AG04450 (cell line): ENCODE measurements at regions not wholly inside any gene's neighbourhood (a gene's known extent, or its start where the extent isn't known, plus 50 kb on each side); places are given as distances from the start of the nearest gene placed in this dataset.

Source experiments
- CTCF ChIA-PET: fragments of 300-600, 350-600 bp; formaldehyde crosslinking; extraction: SDS; loops from one replicate; lab custom pipeline; 2022; ENCODE audit warnings: antibody characterized with exemption, inconsistent platforms; lab: Charles Lee
- POLR2A ChIA-PET: fragments of 350-600 bp; formaldehyde crosslinking; extraction: SDS; loops from one replicate; lab custom pipeline; 2021; ENCODE audit warnings: antibody characterized with exemption, inconsistent platforms; lab: Yijun Ruan, JAX
- DNase-seq: peaks from one replicate; pipeline ENCODE4 v3.0.0-alpha.2; 2011; ENCODE audit warnings: low read depth, low spot score
- H3K27ac ChIP-seq: one replicate; pipeline ENCODE4 v1.5.1; 2012; ENCODE audit warnings: low read depth, low read length, control low read depth
- H3K27me3 ChIP-seq: one replicate; pipeline ENCODE4 v1.6.0; 2012; ENCODE audit warnings: low read length; ENCODE audit not compliant: control insufficient read depth, insufficient read depth
- H3K4me3 ChIP-seq: 2 replicates; pipeline ENCODE4 v1.5.1; 2011; ENCODE audit warnings: mild to moderate bottlenecking, low read depth, low read length, control low read depth
- H3K9me3 ChIP-seq: 2 replicates; pipeline ENCODE4 v1.5.1; 2012; ENCODE audit warnings: low read length; ENCODE audit not compliant: control insufficient read depth, insufficient read depth
- TF ChIP-seq, protein P1 (sequence below): IDR thresholded peaks from 2 replicates; pipeline ENCODE4 v1.5.1; 2011; ENCODE audit warnings: low read depth, low read length, control low read depth, inconsistent platforms

DNA sequence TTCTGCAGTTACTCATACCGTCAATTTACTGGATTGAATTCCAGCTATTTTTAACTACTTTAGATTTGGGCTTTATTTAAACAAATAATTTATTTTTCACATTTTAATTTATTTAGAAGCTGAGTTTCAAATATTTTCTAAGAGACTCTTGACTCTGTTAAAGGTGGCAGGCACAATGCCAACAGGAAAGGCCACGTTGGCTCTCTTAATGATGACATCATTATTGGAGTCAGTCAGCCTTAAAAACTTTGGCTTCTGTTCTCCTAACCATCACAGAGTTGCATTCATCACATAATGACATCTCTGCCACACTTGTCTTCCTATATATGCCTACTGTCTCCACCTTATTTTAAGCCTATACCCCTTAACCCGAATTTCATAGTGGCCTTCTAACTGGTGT lies 172.3 kb upstream of the PLPPR1 start:
- CTCF ChIA-PET: no interaction called here
- H3K9me3 ChIP-seq: no peaks in the 10 kb centered on the region
- POLR2A ChIA-PET: no interaction called here

DNA sequence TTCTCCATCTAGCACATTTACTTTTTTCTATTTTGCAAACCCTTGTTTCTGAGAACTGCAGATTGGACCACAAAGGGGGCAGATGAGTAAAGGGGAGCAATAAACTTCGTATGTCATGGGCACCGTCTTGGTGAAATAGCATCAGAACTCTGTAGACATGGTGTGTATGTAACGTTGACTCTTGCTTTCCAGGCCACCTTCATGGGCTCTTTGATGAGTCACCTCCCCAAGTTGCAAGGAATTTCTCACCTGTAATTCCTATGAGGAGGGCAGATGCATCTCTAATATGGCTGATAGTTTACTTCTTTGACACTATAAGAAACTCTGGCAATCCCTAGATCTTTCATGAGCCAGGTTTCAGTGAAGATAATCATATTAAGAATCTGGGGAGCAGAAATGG lies 163.4 kb upstream of the PLPPR1 start:
- Histone ChIP-seq H3K27ac (no peak overlapping the region), H3K9me3 (no peaks in the 10 kb centered on the region; the same call in none of the 2 replicates), H3K4me3 (no peak overlapping the region), H3K27me3 (no peaks in the 10 kb centered on the region)
- ChIA-PET POLR2A (no interaction called here), CTCF (no interaction called here)
- no peak for DNase-seq
- TF ChIP-seq, protein P1, sequence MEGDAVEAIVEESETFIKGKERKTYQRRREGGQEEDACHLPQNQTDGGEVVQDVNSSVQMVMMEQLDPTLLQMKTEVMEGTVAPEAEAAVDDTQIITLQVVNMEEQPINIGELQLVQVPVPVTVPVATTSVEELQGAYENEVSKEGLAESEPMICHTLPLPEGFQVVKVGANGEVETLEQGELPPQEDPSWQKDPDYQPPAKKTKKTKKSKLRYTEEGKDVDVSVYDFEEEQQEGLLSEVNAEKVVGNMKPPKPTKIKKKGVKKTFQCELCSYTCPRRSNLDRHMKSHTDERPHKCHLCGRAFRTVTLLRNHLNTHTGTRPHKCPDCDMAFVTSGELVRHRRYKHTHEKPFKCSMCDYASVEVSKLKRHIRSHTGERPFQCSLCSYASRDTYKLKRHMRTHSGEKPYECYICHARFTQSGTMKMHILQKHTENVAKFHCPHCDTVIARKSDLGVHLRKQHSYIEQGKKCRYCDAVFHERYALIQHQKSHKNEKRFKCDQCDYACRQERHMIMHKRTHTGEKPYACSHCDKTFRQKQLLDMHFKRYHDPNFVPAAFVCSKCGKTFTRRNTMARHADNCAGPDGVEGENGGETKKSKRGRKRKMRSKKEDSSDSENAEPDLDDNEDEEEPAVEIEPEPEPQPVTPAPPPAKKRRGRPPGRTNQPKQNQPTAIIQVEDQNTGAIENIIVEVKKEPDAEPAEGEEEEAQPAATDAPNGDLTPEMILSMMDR: no peak

More for the DNA sequence above, 172.3 kb upstream of the PLPPR1 start:
- DNase-seq: no peak
- Histone ChIP-seq H3K27ac (no peak overlapping the region), H3K4me3 (no peak overlapping the region), H3K27me3 (no peaks in the 10 kb centered on the region)
- TF ChIP-seq, protein P1: no peak

DNA sequence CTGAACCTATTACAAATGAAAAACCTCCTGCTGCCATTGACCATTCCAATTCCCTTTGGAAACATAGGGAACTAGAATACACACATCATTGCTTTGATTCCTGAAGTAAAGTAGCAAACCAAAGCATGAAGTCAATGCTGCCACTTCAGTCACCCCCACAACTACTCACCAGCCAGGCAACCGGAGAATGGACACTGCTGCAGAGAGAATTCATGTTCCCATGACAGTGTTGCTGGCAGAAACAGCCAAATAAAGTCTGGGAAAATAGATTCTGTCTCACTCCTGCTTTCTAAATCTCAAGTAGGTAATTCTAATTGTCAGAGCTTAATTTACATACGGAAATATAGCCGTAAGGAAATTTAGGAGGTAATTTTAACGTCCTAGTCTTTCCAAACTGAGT lies 162.9 kb upstream of the PLPPR1 start:
- TF ChIP-seq, protein P1: no peak
- H3K27me3 ChIP-seq: no peaks in the 10 kb centered on the region
- H3K9me3 ChIP-seq: no peaks in the 10 kb centered on the region; the same call in none of the 2 replicates
- H3K27ac ChIP-seq: no peak overlapping the region
- CTCF ChIA-PET: no interaction called here
- no peak overlapping the region for H3K4me3 ChIP-seq
- POLR2A ChIA-PET: no interaction called here
- no peak for DNase-seq

DNA sequence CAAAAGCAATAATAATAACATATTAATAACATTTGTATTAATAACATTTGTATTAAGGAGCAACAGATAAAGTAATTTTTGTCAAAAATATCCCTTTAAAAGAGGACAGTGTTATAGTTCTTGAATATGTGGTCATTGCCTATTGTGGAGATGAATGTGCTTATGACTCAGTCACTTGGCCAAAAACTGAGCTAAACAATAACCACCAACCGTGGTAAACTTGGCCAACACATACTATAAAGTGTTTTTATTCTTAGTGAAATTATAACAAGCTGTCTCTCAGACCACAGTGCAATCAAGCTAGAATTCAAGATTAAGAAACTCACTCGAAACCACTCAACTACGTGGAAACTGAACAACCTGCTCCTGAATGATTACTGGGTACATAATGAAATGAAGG lies 159.2 kb upstream of the PLPPR1 start:
- TF ChIP-seq, protein P1: no peak
- ChIA-PET CTCF (no interaction called here), POLR2A (no interaction called here)
- no peak for DNase-seq
- Histone ChIP-seq H3K27ac (no peak overlapping the region), H3K27me3 (no peaks in the 10 kb centered on the region), H3K4me3 (no peak overlapping the region), H3K9me3 (no peaks in the 10 kb centered on the region; the same call in 1 of the 2 replicates)

DNA sequence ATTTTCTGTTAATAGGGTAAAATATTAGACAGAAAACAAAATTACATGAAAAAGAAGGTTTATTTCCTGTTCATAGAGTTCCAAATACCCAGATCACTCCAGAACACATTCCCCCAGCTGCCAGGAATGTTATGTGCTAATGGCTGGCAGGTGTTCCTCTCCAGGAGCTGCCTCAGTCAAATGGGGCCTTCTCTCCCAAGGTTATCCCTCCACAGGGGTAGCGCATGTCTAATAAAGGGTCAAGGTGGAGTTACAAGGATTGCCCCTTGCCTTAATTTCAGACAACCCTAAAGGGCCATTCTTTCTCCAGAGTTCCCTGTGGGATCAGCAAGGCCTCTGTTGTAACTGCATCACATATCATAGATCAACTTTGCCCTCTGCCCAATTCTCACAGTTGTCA lies 148.6 kb upstream of the PLPPR1 start:
- ChIA-PET CTCF (no interaction called here), POLR2A (no interaction called here)
- TF ChIP-seq, protein P1: no peak
- no peak overlapping the region for H3K4me3 ChIP-seq
- H3K9me3 ChIP-seq: peaks cover 2% of the 10 kb centered on the region; the same call in 1 of the 2 replicates
- H3K27ac ChIP-seq: no peak overlapping the region
- DNase-seq: no peak
- H3K27me3 ChIP-seq: no peaks in the 10 kb centered on the region
